ENCODE measurements at regions not wholly inside any gene's neighbourhood (a gene's known extent, or its start where the extent isn't known, plus 50 kb on each side); places are given as distances from the start of the nearest gene placed in this dataset.
A peak's percentile ranks its signal among the peaks of the same experiment; 100 is the strongest.
"Not testable (repeated sequence)": the region's sequence is repeated elsewhere in the genome, so short reads cannot be mapped to it uniquely, and the experiment has no call there.

DNA sequence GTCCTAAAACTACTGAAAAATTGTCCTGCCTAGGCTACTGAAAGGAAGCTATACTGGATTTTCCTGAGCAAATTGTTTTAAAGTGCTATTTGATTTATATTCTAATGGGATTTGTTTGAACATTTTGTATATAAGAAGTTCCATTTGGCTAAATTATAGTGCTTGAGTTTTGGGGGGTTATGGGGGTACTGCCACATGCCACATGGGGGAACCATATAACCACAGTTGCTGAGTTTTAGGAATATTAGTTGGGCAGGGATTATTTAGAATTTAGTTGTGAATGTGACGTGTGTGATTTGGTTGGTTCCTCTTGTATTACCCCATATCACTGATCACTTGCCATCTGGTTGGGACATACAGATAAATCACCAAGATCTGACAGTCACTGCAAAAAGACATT, 224.5 kb upstream of the TAPT1 start:
- no peak for DNase-seq

DNA sequence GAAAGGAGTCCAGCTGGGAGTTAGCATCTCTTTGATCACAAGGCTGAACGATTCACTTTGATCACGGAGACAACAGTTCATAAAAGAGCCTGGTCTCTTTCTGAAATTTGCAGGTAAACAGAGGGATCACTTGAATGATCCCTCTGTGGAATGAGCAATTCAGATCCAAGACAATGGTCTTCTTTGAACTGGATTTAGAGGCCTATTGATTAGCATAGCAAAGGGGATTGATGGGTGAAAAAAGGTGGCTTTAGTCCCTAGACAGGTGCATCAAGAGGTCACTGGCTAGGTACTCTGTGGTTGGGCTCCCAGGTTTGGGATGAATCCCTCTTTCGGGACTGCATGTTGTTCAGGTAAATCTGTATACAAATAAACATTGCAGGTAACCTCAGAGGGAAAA, 223.8 kb upstream of the TAPT1 start:
- DNase-seq, result no peak

DNA sequence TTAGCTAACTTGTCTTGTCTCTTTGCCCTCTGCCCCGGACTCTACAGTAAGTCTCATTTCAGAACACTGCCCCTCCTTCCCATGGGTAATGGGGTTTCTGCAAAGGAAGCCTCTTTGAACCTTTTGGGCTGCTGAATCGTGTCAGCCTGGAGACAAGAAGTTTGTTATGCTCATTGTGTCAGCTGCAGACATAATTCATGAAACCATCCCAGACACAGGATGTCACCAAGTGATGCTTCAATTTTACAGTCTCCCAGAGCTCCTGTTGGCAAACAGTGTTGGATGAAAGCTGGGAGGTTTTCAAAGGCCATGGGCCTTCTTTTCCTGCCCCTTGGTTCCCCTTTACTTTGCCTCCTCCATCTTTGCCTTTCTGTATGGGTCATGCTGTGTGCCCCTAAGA, 223.1 kb upstream of the TAPT1 start:
- no peak for DNase-seq

DNA sequence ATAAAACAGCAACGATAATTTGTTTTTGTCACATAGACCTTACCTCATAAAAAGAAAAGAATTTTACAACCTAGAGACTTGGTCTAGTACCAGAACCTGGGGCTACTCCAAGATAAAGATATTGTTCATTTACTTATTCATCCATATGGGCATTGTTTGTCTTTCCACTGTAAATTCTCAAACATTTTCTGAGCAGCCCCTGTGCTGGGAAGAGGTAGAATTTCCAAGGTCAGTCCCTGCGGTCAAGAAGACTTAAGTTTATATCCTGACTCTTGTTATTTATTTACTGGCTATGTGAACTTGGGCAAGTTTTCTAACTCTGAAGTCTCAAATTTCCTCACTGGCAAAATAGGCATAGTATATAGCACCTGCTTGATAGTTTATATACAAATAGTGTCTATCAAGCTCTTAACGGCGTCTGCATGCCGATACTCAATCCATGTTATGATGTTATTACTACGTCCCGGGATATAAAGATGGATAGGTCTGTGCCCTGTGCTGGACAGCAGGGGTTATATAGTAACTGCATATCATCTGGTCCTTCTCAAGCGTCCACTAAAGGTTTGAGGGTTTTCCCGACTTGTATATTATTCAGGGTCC, 222.1 kb upstream of the TAPT1 start:
- no peak for DNase-seq

DNA sequence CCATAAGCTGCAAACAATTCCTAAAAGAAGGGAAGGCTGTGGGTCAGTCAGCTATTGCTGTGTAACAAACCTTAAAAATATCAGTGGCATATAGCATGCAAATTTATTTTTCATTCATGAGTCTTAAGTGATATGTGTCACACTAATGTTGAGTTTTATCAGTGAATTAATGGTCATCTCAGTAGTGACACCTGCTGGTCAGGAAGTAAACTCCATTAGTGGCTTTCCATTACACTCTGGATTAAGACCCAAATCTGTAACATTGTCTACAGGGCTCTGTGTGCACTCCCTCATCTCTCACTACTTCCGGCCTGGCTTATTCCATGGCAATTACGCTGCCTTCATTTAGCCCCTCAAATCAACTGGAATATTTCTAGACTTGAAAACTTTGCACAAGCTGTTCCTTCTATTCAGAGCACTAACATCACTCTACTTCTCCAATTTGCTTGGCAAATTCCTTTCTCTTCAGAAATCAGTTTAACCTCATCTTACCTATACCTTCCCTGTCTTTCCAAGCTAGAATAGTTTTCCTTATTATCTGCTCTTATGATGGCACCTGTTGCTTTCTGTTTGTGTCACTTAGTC, 217.3 kb upstream of the TAPT1 start:
- DNase-seq, result peak; percentile 30

DNA sequence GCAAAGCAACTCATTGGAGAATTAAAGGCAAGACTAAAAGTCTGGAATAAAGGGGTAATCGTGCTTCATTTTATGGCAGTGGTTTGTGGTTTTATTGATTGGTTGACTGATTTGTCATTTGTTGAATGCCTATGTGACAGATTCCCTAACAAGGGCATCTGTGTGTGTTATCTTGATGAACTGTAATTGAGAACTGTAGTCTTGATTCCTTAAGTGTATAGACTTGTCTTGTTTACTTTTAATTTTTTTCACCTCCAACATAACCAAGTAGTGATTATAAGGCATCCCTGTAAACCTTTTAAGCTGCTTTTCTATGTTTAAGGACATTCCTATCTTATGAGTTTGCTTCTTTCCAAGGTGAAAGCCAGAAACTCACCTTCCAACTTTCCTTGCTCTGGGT, 216.0 kb upstream of the TAPT1 start:
- DNase-seq, result no peak

DNA sequence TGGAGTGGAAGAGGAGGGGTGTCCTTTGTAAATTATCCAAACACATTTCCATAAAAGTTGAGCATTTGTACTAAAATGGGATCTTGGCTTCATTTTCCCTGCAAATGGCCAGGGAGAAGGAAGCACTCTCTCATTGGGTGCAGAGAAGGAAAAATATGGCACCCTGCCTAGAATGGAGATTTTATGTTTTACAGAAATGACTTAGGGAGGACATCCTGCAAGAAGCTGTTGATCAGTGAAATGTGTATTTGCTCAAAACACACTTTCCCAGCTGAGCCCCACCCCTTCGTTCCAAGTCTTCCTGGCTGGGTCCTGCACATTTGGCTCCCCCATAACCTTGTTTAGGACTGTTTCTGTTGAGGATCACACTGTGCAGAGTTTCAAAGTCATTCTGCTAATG, 213.5 kb upstream of the TAPT1 start:
- DNase-seq, result no peak

DNA sequence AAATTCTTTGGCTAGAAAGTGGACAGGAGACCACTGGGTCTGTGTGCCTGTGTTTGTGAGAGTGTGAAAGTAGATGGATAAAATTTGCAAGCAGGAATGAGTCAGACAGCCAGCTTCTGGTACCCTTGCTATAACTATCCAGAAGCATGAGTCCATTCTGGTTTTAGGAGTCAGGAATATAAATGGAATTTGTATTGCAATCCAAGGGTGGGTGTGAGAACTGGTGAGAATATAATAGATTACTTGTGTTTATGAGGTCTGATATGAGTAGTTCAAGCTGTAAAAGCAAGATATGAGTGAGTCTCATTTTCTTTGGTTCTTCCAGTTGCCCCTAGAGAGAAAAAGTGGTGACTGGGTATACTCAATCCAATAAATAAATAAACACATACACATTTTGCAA, 212.7 kb upstream of the TAPT1 start:
- no peak for DNase-seq

DNA sequence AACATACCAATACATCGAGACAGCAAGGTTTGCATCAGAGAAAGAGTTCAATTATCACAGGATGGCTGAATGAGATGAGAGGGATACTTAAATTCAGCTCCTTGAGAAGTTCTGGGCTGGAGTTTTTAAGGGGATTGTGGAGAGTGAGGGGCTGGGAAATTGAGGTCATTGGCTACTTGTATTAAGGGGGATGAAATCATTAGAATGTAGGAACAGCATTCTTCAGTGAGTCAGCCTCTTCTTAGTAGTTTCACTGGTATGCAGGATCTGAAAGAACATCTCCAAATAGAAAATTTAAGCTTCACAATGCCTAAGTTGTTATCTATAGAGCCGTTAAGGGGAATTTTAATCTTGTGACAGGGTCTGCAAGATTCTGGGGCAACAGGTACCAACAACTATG, 211.6 kb upstream of the TAPT1 start:
- DNase-seq, result no peak

DNA sequence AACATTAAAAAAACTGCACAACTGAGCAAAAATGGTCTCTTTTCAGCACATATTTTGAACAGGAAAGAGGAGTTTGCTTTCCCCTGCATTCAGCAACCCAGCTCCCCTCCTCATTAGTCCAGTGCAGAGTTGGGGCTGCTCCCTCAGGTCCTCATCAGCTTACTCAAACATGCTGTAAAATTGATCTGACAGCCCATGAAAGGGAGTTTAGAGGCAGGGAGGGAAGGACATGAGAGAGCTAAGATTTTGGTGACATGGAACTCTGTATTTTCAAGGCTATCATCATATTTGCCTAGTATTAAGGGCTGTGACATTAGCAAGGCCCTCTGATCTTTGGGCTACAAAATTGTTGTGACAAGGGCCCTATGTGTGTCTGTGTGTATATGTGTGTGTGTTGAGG, 205.6 kb upstream of the TAPT1 start:
- no peak for DNase-seq

DNA sequence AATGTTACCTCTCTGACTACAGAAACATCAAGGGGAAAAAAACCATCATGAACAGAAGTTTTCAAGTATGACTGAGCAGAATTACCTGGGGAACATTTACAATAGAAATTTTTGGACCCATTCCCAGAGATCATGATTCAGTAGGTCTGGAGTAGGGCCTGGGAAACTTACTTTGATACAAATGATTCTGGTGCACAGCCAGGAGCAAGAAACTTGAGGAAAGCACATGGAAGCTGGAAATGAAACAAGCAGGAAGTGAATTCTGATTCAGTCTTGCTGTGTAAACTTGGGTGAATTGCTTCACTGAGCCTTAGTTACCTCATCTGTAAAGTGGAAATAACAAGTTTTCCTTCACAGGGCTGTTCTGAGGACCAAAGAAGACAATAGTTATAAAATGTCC, 192.5 kb upstream of the TAPT1 start:
- no peak for DNase-seq

DNA sequence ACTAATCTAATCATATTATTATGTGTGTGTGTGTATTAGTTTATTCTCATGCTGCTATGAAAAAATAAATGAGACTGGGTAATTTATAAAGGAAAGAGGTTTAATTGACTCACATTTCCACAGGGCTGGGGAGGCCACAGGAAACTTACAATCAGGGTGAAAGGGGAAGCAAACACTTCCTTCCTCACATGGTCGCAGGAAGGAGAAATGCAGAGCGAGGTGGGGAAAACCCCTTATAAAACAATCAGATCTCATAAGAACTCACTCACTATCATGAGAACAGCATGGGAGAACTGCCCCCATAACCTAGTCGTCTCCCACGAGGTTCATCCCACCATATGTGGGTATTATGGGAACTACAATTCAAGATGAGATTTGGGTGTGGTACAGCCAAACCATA, 190.9 kb upstream of the TAPT1 start:
- no peak for DNase-seq

DNA sequence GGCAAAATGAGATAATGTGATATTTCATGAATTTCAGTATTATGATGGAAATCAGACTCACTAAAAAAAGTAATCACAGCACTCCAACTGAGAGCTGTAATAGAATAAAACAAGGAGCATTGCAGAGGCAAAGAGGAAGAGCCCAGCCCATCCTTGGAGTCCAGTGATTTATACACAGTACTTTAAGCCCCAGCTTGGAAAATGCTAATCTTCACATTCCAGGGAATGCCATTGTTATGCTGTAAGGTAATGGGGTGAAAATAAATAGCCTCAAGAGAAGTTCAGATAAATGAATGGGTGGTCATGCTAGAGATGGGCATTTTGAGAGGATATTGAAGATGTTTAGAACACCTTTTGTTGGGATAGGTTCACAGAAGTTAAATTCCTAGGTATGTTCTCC, 190.3 kb upstream of the TAPT1 start:
- DNase-seq, result no peak

DNA sequence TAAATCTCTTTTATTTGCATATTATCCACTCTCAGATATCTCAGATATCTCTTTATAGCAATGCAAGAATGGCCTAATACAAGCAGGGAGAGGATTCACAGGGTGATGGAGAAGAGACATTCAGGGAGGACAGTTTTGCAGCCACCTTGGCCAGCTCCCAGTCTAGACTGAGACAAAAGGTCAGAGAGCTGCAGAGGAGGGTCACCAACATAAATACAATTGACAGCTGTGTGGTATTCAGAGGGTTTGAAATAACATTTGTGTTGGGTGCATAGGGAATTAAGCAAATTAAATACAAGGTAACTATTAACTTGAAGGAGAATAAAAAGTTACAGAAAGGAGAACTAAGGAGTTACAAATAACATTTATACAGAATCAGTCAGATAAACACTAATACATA, 189.5 kb upstream of the TAPT1 start:
- no peak for DNase-seq

DNA sequence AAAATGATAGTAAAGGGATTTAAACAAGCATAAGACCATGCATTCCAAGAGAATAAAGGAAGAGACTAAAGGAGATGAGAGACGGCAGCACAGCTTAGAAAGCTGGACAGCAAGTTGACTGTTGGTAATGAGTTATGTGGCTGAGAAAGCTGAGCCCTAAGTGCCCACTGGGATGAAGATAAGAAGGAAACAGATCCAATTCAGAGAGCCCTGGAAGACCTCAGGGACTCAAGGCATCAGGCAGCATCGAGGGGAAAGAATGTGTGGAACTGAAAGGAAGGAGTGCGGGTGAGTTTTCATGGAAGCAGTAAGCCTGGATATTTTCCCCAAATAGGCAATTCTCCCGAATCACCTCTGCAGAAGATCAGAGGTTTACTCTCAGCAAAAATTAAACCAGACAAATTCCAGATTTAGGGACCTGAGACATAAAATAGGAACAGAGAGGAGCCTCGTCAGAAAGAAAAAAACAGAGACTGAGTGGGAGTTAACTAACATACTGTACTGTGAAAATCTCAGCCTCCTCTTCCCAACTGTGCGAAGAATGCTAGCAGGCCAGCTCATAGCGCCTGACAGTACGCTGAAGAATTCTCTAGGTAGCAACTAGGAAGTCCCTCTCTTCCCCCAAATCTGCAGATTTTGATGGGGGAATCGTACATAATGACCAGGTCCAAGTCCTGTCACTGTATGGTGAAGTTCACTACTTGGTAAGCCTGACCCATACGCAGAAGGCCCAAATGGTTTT, 187.7 kb upstream of the TAPT1 start:
- DNase-seq, result no peak

DNA sequence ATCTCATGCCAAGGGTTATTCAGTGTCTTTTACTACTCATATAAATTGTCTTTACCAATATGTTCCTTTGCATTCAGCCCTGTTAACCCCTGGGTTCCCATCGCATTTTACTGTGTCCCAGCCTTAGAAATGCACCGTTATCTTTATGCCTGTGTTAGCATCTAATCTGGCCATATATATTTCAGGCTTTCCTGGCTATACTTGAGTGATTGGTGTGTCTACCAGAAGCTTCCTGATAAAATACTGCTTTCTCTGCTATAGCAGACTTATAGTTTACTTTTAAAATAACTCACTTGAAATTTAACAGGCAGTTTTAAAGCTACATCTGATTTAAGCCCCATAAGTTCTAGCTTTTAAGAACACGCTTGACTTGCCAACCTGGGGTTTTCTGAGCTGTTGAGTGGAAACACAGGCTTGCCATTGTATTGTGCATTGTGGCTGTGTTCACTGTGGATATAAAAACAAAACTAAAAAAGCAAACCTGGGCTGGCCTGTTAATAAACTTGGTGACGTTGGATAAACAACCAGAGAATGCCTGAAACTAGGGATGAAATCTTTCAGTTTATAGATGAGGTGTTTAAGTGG, 185.3 kb upstream of the TAPT1 start:
- no peak for DNase-seq

DNA sequence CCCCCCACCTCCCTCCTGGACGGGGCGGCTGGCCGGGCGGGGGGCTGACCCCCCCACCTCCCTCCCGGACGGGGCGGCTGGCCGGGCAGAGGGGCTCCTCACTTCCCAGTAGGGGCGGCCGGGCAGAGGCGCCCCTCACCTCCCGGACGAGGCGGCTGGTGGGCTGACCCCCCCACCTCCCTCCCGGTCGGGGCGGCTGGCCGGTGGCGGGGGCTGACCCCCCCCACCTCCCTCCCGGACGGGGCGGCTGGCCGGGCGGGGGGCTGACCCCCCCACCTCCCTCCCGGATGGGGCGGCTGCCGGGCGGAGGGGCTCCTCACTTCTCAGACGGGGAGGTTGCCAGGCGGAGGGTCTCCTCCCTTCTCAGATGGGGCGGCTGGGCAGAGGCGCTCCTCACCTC, 166.9 kb upstream of the TAPT1 start:
- not testable (repeated sequence) for DNase-seq

DNA sequence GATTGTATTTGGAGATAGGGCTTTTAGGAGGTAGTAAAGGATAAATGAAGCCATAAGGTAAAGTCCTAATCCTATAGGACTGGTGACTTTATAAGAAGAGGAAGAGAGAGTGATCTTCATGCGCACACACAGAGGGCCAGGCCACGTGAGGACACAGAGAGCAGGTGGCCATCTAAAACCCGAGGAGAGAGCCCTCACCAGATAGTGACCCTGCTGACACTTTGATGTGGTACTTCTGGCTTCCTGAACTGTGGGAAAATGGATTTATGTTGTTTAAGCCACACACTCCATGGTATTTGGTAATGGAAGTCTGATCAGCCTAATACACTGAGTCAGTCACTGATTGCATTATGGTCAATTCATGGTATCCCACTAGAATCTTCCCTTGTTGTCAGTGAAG, 164.9 kb upstream of the TAPT1 start:
- DNase-seq, result no peak

DNA sequence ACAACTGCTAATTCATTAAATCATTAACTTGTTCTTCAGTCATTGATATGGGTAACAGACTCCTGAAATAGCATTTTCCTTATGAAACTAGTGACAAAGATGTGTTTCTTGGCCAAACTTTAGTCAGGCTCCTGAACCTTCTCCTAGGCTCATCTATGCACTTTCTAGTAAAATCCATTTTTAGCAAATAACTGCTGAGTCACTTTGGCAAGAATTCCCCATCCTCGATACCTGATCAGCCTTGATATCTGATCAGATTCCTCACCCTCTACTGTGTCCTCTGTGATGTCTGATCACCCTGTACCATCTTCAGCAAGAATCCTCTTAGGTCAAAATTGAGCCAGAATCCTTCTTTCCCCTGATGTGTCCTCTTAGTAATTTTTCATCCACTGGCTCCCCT, 161.2 kb upstream of the TAPT1 start:
- no peak for DNase-seq

DNA sequence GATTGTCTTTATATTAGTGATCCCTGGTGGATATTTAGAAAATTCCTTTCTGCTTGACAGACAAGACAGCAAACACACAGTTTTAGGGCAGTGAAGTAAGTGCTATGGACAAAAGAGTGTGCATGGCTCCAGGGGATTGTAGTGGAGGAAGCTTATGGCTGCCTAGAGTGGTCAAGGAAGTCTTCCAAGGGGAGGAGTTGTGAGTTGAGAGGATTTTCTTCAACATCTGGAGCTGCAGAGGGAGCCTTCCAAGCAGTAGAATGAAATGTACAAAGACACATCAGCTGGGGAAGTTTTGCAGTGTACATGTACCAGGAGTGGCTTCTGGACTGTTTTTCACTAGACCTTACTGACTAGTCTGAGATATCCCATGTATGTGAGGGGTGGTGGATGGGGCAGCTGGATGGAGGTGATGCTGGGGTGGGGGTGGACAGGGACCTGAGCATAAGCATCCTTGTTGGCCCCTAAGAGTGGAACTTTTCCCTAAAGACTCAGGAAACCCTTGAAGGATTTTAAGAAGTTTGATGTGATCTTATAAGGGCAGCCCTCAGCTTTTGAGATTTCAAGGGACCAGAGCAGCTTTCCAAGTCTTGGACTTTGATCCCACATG, 160.5 kb upstream of the TAPT1 start:
- DNase-seq, result no peak

DNA sequence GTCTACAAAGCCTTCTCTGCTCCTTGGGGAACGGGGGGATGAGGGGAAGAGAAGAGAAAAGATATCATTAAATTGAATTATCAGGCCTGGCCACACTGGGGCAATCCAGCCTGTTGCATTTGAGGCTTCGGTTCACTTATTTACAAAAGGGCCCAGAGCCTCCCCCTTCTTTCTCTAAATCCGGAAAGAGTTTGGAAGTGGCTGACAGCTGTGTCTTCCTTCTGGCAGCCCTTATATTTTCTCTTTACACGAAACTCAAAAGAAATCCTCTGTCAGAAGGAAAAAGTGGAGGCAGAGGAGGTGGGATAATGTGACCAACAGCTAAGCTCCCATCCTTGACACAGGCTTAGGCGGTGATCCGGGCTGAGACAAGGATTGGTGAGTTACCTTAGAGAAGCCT, 158.3 kb upstream of the TAPT1 start:
- no peak for DNase-seq

DNA sequence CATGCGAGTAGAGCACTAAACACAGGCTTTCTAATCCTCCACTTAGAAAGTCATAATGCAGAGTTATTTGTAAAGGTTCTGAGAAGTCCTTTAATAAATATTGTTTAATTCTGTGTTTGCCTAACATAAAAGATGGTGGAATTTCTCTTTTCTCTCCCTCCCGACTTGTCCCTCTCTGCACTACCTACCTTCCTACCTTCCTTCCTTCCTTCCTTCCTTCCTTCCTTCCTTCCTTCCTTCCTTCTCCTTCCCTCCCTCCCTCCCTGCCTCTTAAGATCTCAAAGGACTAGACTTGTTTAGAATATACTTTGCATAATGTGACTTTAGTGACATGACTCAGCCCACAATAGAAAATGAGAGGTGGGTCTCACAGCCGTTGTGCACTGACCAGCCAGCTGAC, 156.3 kb upstream of the TAPT1 start:
- DNase-seq, result no peak

DNA sequence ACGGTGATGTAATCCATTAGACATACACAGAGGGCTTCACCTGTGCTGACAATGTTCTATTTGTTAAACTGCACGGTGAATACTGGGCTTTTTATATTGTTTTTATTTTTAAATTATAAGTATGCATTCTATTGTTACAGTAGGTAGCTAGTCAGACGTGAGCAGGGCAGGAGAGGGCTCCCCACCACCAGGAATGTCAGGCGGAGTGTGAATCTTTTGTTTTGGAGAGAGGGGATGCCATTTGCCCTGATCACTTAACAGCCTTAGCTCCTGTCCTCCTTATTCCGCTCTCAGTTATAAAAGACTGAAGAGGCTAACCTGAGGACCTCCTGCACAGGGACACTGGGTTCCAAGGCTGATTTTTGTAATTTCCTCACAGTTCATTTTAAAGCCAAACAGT, 151.6 kb upstream of the TAPT1 start:
- DNase-seq, result no peak

DNA sequence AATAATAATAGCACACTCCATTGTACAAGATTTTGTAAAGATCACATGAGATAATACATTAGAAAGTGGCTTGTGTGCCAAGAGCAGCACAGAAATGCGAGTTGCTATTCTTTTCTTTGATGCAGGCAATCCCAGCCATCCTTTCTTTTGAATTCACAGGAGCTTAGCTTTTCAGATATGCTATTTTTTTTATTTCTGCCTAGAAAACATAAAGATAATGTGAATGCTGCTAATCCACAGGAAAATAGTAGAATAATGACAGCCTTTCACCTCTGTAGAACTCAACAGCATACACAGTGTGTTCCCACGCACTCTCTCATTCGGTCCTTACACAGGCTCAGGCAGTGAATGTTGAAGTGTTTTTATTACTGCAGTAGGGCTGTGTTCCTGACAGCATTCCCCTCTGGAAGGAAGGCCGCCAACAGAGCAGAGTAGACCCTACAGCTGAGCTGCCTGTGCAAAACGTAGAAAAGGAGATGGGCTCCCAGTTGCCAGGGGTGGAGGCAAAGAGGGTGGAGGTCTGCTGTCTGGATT, 138.8 kb upstream of the TAPT1 start:
- no peak for DNase-seq

Data from activated CD4-positive, alpha-beta T cell treated with anti-CD3 and anti-CD28 coated beads, Interleukin-2, Interleukin-6, amounts not matched to agents 100 ng/mL and 50 ng/mL, durations not matched to agents 16 hours and 8 hours (primary cell).